Astrocyte (in vitro differentiated cells and primary cell): ENCODE measurements at regions not wholly inside any gene's neighbourhood (a gene's known extent, or its start where the extent isn't known, plus 50 kb on each side); places are given as distances from the start of the nearest gene placed in this dataset.

Source experiments
- CTCF ChIP-seq: IDR thresholded peaks from 2 replicates; pipeline ENCODE4 v1.5.1; 2011; ENCODE audit warnings: low read depth, mild to moderate bottlenecking, inconsistent platforms, low read length, moderate library complexity; ENCODE audit not compliant: insufficient read depth
- EZH2 ChIP-seq: IDR thresholded peaks from 2 replicates; pipeline ENCODE4 v1.6.1; 2012; ENCODE audit warnings: mild to moderate bottlenecking, low read length, inconsistent platforms; ENCODE audit not compliant: insufficient read depth

- TF ChIP-seq CTCF, result no peak
- no peak for TF ChIP-seq EZH2
Measured at GRCh38 chr5:124373883-124374282, 372.6 kb downstream of the ZNF608 start.
